ENCODE measurements at regions not wholly inside any gene's neighbourhood (a gene's known extent, or its start where the extent isn't known, plus 50 kb on each side); places are given as distances from the start of the nearest gene placed in this dataset.

DNA sequence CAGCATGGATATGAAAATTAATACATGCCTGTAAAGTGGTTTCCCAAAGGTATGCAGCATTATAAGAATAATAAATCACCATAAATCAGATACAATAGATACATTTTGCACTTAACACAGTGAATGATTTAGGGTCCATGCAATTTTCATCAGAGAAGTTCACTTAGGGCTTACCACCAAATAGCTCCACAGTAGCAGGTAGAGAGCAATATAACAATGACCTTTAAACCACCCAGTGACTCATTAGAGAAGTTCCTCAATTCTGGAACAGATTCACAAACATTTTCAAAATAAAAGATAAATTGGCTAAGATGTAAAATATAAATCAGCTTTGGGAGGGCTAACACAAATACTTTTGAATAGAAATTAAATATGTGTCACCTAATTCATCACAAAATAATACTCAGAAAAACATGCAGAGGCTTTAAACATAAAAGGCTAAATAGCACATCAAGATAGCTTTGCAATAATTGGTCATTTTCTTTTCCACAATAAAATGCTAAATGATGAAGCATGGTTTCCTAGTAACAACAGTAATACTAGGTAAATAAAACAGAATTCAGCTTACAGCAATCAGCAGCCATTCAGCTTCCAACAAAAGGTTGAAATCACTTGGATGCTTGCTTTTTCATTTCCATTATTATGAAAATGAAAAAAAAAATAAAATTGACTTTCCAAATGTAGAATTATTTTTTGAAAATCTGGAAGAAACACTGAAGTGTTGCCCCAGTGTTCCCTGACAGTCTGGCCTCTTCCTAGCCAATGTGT lies 84.3 kb upstream of the NBEA start:
- no peak for DNase-seq (ENCODE audit: low read depth in 1 of 2, low spot score in 1 of 2)

DNA sequence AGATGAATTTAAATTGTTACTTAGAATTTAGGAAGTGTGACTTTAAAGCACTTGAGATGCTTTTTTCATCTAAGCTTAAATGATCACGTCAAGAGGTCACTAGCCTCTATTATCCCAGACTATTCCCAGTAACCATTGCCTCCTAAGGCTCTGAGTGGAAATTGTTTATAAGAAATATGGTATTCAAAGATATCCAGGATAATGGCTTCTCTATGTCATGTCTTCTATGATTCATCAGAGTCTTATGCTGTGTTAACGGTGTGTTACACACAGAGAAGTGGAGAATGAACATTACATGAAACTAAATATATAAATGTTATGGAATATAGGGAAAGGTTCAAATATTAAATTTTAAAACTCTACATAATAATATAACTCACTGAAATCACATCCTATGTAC lies 79.8 kb upstream of the NBEA start:
- DNase-seq (ENCODE audit: low read depth in 1 of 2, low spot score in 1 of 2): no peak

DNA sequence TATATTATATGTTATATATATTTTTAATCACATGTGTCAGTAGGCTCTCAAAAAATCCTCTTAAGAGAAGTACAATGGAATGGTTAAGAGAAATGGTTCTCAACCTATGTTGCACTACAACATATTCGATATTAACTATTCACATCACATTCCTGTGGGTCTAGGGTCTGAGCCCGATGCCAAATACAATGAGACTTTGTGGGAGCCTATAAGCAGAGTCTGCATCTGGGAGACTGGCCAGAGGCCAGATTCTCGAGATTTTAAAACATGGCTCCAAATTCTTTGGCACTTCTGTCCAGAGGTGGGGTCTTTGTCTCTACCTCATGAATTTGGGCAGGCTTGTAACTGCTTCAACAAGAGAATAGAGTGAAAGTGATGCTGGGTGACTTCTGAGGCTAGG lies 79.4 kb upstream of the NBEA start:
- DNase-seq (ENCODE audit: low read depth in 1 of 2, low spot score in 1 of 2): no peak

DNA sequence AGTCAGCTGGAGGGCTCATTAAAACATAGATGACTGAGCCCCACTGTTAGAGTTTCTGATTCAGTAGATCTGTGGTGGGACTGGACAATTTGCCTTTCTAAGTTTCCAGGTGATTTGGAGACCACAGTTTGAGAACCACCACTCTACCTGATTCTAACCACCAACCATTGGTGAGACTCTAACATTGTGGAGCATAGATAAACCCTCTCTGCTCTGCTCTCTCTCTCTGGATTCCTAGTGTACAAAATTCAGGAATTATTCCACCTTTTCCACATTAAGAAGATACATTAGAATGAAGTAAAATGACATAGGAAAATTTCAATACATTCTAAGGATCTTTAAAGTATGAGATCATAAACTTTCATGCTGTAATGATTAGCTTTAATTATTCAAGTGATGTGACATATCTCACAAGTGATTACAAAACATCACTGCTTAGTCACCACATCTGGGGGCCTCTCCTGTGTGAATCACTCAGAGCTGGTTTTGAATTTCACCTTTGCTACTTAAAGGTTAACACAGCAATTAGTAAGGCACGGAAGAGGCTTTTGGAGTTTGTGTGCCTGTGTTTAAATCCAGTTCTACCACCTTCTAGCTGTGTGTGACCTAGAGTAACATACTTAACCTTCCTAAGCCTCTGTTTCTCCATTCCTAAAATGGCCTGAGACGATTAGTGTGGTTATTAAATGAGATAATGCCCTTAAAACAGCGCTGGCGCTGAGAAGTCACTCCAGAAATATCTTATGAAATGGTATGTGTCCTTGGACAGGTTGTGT lies 78.5 kb upstream of the NBEA start:
- DNase-seq (ENCODE audit: low read depth in 1 of 2, low spot score in 1 of 2): no peak

DNA sequence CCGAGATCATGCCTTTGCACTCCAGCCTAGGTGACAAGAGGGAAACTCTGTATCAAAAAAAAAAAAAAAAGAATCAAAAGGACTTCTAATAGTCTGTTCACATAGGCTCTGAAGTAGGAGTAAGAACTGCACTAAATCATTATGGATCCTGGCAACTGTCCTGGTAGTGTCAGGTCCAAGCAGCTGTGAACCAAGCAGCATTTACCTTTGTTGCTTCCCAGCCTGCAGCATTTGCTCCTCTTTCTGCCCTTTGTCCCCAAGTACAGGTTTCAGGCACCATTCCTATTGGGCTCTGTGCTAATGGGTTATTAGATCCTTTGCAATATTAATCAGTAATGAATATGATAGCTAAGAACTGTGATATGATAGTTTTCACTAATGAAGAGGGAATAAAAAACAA lies 77.4 kb upstream of the NBEA start:
- no peak for DNase-seq (ENCODE audit: low read depth in 1 of 2, low spot score in 1 of 2)

DNA sequence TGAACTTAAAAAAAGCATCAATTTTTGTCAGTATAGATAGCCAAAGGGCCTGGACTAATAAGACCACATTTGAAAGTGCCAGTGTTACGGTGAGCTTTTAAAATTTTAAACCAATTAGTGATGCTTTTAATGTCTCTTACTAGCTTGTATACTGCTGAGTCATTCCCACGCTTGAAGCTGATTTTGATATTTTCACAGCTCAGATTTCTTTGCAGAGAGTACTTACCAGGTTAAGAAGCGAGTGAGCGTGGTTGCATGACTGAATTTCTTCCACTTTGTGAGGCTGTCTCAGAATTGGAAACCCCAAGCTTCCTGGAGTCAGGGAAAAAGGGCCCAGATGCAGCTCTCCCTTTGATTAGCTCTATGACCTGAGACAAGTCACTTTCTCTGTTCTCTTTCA lies 74.5 kb upstream of the NBEA start:
- DNase-seq (ENCODE audit: low read depth in 1 of 2, low spot score in 1 of 2): no peak

DNA sequence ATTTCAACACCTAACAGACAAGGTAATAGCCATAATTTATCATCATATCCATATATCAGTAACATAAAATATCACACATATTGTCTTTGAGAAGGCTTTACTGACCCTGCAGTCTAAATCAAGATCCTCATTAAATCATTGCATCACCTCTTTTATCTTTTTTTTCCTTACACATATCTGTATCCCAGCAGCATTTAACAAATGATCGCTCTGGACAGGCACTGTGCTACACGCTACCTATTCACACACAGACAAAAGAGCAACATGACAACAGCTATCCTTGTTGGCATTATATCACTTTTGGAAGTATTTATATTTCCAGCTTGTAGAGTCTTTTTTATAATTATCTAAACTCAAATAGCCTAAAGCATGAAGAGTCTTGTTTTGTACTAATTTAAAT lies 73.3 kb upstream of the NBEA start:
- no peak for DNase-seq (ENCODE audit: low read depth in 1 of 2, low spot score in 1 of 2)

DNA sequence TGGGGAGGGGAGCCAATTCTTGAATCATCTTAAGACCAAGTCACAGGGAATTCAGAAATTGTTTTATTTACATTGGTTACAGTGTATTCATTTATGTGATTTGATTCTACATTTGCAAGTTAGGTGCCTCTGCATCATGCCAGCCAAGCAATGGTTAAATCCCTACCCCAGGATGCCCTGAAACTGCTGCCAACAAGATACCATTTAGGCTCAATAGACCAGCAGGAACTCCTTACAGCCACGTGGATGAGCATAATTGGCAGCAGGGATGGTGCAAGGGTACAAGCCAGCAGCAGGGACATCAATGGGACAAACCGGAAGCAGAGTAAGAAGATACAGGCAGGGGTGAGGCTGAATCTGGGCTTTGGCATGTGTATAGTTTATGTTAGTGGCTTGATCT lies 72.4 kb upstream of the NBEA start:
- DNase-seq (ENCODE audit: low read depth in 1 of 2, low spot score in 1 of 2): no peak

DNA sequence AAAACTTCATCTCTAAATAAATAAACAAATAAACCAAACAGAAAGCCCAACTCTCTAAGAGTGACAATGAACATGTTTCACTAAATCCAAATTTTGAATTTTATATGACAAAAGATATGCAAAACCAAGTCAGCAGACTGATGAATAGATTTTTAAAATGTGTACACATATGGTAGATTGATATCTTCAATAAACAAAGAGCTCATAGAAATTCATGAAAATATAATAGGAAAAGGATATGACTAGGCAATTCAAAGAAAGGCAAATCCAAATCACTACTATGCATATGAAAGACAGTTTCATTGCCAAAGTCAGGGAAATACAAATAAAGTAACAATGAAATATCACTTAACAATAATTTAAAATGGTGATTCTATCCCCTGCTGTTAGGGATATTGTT lies 63.7 kb upstream of the NBEA start:
- DNase-seq (ENCODE audit: low read depth in 1 of 2, low spot score in 1 of 2): no peak

DNA sequence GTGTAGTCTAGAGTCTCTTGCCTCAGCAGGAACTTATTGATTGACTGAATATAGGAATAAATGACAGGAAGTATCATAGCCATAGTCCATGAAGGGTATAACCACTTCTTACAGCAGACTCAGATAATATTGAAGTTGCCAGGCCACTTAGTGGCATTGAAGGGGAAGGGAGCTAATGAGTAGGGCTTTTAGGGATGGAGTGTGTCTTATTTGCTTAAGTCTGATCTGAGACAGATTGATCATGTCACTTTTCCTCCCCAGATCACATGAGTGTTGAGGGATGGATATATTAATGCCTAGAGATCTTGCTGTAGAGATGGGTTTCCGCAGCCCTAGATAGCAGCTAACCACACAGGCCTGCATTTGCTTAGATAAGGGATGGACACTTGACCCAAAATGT lies 62.2 kb upstream of the NBEA start:
- no peak for DNase-seq (ENCODE audit: low read depth in 1 of 2, low spot score in 1 of 2)

DNA sequence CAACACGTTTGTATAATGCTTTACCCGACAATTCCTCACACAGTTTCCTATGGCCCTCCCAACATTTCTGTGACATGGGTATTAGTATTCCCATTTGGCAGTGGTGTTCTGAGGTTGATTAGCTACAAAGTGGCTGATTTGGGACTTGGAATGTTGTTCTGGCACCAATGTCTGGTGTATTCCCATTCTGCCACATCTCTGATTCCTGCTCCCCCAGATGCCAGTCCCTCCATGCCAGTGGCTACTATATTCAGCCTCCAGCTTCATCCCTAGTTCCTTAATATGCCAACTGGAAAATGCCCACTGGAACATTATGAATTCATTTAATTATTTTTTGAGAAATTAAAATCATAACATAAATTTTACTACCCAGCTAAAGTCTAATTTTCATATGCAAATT lies 60.6 kb upstream of the NBEA start:
- no peak for DNase-seq (ENCODE audit: low read depth in 1 of 2, low spot score in 1 of 2)

DNA sequence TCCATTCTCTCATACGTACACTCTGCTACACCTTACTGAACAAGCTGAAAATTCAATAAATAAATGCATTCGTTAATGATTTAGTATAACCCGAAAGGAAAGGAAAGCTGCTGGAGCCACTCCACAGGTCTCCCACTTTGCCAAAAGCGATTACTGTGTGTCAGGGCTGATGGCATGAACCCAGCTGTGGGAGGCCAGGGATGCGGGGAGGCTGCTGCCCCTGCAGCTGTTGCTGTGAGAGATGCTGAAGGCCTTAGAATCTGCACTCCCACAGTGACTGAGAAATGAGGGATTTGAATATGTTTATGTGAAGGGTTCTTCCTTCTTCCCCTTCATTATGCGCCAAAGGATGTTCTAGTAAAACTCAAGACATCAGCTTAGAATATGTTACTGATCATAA lies 58.7 kb upstream of the NBEA start:
- no peak for DNase-seq (ENCODE audit: low read depth in 1 of 2, low spot score in 1 of 2)

DNA sequence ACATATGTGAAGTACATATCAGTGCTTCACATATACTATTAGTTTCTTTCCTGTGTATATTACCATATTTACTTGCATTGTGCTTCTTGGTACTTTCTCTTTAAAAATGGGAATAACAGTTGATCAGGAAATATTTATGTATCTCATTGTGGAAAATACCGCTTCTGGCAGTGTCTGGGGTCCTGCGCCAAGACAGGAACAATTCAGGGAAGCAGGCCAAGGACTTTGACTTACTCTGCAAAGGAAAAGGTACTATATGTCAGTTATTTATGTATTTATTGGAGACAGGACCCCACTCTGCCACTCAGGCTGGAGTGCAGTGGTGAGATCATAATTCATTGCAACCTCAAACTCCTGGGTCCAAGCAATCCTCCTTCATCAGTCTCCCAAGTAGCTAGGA lies 57.7 kb upstream of the NBEA start:
- no peak for DNase-seq (ENCODE audit: low read depth in 1 of 2, low spot score in 1 of 2)

DNA sequence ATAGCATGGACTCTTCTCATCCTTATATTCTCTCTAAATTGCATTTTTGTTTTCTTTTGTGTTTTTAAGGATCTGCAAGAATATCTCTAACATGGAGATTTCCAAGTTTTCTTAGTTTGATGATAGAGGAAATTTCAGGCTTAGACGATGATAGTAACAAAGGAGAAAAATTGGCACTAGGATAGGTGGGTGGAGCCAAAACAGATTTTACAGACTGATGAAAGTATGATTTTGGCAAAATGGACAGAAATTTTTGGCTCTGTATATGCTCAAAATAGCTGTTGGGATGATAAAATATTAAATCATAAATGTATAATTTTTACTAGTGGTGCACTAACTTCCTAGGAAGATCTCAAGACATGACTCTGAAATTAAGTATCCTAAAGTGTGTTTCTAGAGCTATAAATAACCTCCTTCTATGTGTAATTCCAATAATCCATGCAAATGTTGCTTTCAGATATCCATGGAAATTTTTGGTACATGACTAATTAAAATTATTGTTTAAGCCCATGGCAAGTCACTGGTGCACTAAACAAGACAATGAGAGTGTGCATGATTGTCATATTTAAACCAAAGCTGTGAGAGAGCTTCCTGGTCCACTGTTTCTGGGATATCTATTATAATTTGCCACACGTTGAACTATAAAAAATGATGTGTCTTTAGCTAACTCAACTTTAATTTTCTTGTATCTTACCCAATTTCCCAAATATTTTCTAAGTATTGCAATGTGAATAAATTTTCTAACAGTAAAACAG lies 55.8 kb upstream of the NBEA start:
- no peak for DNase-seq (ENCODE audit: low read depth in 1 of 2, low spot score in 1 of 2)

DNA sequence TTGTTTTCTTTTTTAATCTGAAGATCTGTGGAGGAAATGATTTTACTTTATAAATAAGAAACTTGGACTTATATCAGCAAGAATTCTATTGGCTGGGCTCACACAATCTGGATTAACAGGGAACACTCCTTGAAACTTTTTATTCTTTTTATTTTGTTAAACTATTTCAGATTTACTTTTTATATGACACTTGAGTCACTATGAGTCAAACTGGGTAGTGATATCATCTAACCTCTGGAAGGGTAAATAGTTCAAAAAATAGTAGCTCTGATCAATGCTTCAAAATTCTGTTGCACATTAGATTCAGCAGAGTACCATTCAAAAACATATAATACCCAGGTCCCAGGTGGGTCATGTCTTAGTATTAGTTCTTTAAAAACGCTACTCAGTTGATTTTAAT lies 55.1 kb upstream of the NBEA start:
- DNase-seq (ENCODE audit: low read depth in 1 of 2, low spot score in 1 of 2): no peak

All from stimulated activated CD4-positive, alpha-beta T cell treated with anti-CD3 and anti-CD28 coated beads, Interleukin-15, amount 100 ng/mL, for 1 hour (primary cell).